ENCODE measurements at regions not wholly inside any gene's neighbourhood (a gene's known extent, or its start where the extent isn't known, plus 50 kb on each side); places are given as distances from the start of the nearest gene placed in this dataset.

DNA sequence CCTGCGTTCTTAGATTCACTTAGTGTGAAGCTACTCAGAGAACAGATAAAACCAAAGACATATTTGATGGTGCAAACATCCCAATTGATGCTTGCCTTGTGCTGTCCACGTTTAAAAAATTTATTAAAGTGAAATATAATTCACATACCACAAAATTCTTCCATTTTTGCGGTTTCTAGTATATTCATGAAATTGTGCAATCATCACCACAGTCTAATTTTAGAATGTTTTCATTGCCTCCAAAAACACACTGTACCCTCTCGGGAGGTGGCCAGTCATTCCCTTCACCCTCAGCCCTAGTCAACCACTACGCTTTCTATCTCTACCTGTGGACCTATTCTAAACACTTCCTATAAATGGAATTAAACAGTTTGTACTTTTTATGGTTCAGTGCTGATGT is 1109.2 kb downstream of the FLRT2 start:
- Histone ChIP-seq H3K9me3 (replicated peaks; ENCODE audit: control insufficient read depth, insufficient read depth, low read length) (no peaks in the 10 kb centered on the region), H3K79me2 (ENCODE audit: control insufficient read depth, insufficient read depth, low read length) (no peaks in the 10 kb centered on the region), H3K27ac (ENCODE audit: insufficient read depth, low read depth, low read length) (no peak overlapping the region), H3K9ac (replicated peaks; ENCODE audit: extremely low read depth, insufficient read depth, low read length) (no peak overlapping the region), H3K4me1 (ENCODE audit: control insufficient read depth, extremely low read depth, insufficient read depth, low read length) (no peaks in the 10 kb centered on the region), H3K36me3 (ENCODE audit: control insufficient read depth in 2 of 2, extremely low read depth in 1 of 2, insufficient read depth in 2 of 2, low read length in 2 of 2) (no peaks in the 10 kb centered on the region), H3K9me1 (replicated peaks; ENCODE audit: control insufficient read depth, extremely low read depth, insufficient read depth, low read length) (no peaks in the 10 kb centered on the region), H2AFZ (ENCODE audit: low read depth, low read length) (no peak overlapping the region), H3K4me3 (replicated peaks in 1 of 3; ENCODE audit: insufficient read depth in 1 of 3, low read depth in 1 of 3, low read length in 3 of 3) (no peak overlapping the region), H3K4me2 (ENCODE audit: insufficient read depth, low read length) (no peak overlapping the region), H3K27me3 (ENCODE audit: control insufficient read depth in 2 of 2, insufficient read depth in 2 of 2, low read length in 2 of 2) (no peaks in the 10 kb centered on the region), H4K20me1 (replicated peaks; ENCODE audit: control insufficient read depth, extremely low read depth, insufficient read depth, low read length) (no peaks in the 10 kb centered on the region)
- CTCF ChIA-PET = no interaction called here
- no peak for FAIRE-seq
- no peak for DNase-seq (ENCODE audit: low read depth, low spot score)
- POLR2A ChIA-PET = no interaction called here
- intact Hi-C loops (cut with micrococcal nuclease) (no loop called here), dilution Hi-C loops (cut with MboI; ENCODE audit: extremely low pct_ligation_motif_present, low sequenced_read_pairs) (no loop called here)
- BruUV-seq (replicated peaks) = no TSS peak
- TF ChIP-seq, protein P1, sequence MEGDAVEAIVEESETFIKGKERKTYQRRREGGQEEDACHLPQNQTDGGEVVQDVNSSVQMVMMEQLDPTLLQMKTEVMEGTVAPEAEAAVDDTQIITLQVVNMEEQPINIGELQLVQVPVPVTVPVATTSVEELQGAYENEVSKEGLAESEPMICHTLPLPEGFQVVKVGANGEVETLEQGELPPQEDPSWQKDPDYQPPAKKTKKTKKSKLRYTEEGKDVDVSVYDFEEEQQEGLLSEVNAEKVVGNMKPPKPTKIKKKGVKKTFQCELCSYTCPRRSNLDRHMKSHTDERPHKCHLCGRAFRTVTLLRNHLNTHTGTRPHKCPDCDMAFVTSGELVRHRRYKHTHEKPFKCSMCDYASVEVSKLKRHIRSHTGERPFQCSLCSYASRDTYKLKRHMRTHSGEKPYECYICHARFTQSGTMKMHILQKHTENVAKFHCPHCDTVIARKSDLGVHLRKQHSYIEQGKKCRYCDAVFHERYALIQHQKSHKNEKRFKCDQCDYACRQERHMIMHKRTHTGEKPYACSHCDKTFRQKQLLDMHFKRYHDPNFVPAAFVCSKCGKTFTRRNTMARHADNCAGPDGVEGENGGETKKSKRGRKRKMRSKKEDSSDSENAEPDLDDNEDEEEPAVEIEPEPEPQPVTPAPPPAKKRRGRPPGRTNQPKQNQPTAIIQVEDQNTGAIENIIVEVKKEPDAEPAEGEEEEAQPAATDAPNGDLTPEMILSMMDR (IDR thresholded peaks at IDR 0.05; ENCODE audit: extremely low read depth in 1 of 2, insufficient read depth in 1 of 2, low read depth in 1 of 2, low read length in 2 of 2) = no peak

DNA sequence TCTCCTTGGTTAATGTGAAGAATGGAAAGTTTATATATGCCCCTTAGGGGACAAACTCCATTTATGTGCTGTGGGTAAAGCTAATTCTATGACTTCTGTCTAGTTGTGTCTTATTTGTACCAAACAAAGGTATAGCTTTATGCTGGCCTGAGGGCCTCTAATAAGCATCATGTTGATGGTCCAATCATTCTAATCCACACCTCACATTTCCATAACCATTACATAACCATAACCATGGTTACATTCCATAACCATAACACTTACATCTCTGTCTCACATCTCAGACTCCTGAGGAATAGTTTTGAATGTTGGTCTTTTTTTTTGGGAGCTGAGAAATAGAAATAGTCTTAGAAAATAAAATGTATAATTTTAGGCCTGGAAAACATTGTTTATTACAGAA is 1097.1 kb downstream of the FLRT2 start:
- peaks cover 4% of the 10 kb centered on the region for H3K9me3 ChIP-seq (replicated peaks; ENCODE audit: control insufficient read depth, insufficient read depth, low read length)
- H3K4me3 ChIP-seq (replicated peaks in 1 of 3; ENCODE audit: insufficient read depth in 1 of 3, low read depth in 1 of 3, low read length in 3 of 3) = no peak overlapping the region
- no peaks in the 10 kb centered on the region for H3K79me2 ChIP-seq (ENCODE audit: control insufficient read depth, insufficient read depth, low read length)
- H3K36me3 ChIP-seq (ENCODE audit: control insufficient read depth in 2 of 2, extremely low read depth in 1 of 2, insufficient read depth in 2 of 2, low read length in 2 of 2) = no peaks in the 10 kb centered on the region
- intact Hi-C loops (cut with micrococcal nuclease) (no loop called here), dilution Hi-C loops (cut with MboI; ENCODE audit: extremely low pct_ligation_motif_present, low sequenced_read_pairs) (no loop called here)
- no peaks in the 10 kb centered on the region for H3K9me1 ChIP-seq (replicated peaks; ENCODE audit: control insufficient read depth, extremely low read depth, insufficient read depth, low read length)
- ChIA-PET CTCF (no interaction called here), POLR2A (no interaction called here)
- no peak overlapping the region for H3K9ac ChIP-seq (replicated peaks; ENCODE audit: extremely low read depth, insufficient read depth, low read length)
- H3K4me1 ChIP-seq (ENCODE audit: control insufficient read depth, extremely low read depth, insufficient read depth, low read length) = no peaks in the 10 kb centered on the region
- no peak overlapping the region for H2AFZ ChIP-seq (ENCODE audit: low read depth, low read length)
- BruUV-seq (replicated peaks) = no TSS peak
- no peaks in the 10 kb centered on the region for H4K20me1 ChIP-seq (replicated peaks; ENCODE audit: control insufficient read depth, extremely low read depth, insufficient read depth, low read length)
- no peak overlapping the region for H3K4me2 ChIP-seq (ENCODE audit: insufficient read depth, low read length)
- H3K27me3 ChIP-seq (ENCODE audit: control insufficient read depth in 2 of 2, insufficient read depth in 2 of 2, low read length in 2 of 2) = no peaks in the 10 kb centered on the region
- H3K27ac ChIP-seq (ENCODE audit: insufficient read depth, low read depth, low read length) = no peak overlapping the region
- DNase-seq (ENCODE audit: low read depth, low spot score) (no peak), FAIRE-seq (no peak)
- no peak for TF ChIP-seq POLR2A (IDR thresholded peaks at IDR 0.05; ENCODE audit: low read depth, low read length)
- TF ChIP-seq, protein P2, sequence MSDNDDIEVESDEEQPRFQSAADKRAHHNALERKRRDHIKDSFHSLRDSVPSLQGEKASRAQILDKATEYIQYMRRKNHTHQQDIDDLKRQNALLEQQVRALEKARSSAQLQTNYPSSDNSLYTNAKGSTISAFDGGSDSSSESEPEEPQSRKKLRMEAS (IDR thresholded peaks at IDR 0.05; ENCODE audit: insufficient read depth, insufficient read length) = no peak
